H1 (cell line): ENCODE measurements at regions not wholly inside any gene's neighbourhood (a gene's known extent, or its start where the extent isn't known, plus 50 kb on each side); places are given as distances from the start of the nearest gene placed in this dataset.

Experiments used
- ATF3 ChIP-seq: IDR thresholded peaks from 2 replicates; pipeline ENCODE4 v1.6.1; 2011; ENCODE audit warnings: low read depth, mild to moderate bottlenecking, low read length; ENCODE audit not compliant: insufficient read depth
- EGR1 ChIP-seq: IDR thresholded peaks from 2 replicates; pipeline ENCODE4 v1.6.1; 2011; ENCODE audit warnings: low read depth, low read length, borderline replicate concordance
- HDAC6 ChIP-seq: IDR thresholded peaks from one replicate; pipeline ENCODE4 v1.7.1; 2012; ENCODE audit warnings: low read depth, mild to moderate bottlenecking, inconsistent platforms, low read length, moderate library complexity
- RBBP5 ChIP-seq: IDR thresholded peaks from 2 replicates; pipeline ENCODE4 v1.7.1; 2012; ENCODE audit warnings: low read depth, mild to moderate bottlenecking, inconsistent platforms, low read length, moderate library complexity, borderline replicate concordance
- SIN3A ChIP-seq, 2 experiments: IDR thresholded peaks in 1 of 2; conservative IDR thresholded peaks in 1 of 2; 2 replicates each; pipeline ENCODE4 v1.6.1; 2011 to 2012; ENCODE audit warnings: low read length in 2 of 2, improper control_type of control experiment in 1 of 2, low read depth in 1 of 2, mild to moderate bottlenecking in 1 of 2

- TF ChIP-seq EGR1 (no peak), HDAC6 (no peak), RBBP5 (no peak), ATF3 (no peak), SIN3A (conservative IDR thresholded peaks at IDR 0.05 in 1 of 2, IDR thresholded peaks at IDR 0.05 in 1 of 2; ENCODE audit: low read depth in 1 of 2, low read length in 2 of 2) (no peak)
Observed at GRCh38 chr1:187622545-187622944, 793.8 kb downstream of the PLA2G4A start (continued).
